Aorta (tissue), 5 donors: ENCODE measurements at regions not wholly inside any gene's neighbourhood (a gene's known extent, or its start where the extent isn't known, plus 50 kb on each side); places are given as distances from the start of the nearest gene placed in this dataset.

ENCODE experiments used
- ATAC-seq: fragments of 200-7000 bp; cut with Tn5 transposase; one replicate; pipeline ENCODE4 v1.9.1; 2022; ENCODE audit warnings: moderate library complexity; ENCODE audit not compliant: low FRiP score
- DNase-seq, 2 donors: peaks; one replicate each; pipeline ENCODE4 v3.0.0-alpha.2; 2020
- H3K27ac ChIP-seq, 2 donors: one replicate each; pipeline ENCODE4 v1.5.1; 2013; ENCODE audit warnings: low read length in 2 of 2, mild to moderate bottlenecking in 2 of 2, moderate library complexity in 2 of 2, control low read depth in 1 of 2, inconsistent platforms in 1 of 2, low read depth in 1 of 2
- H3K27me3 ChIP-seq, 2 donors: one replicate each; pipeline ENCODE4 v1.6.1; 2013; ENCODE audit warnings: control low read depth in 1 of 2, low read length in 1 of 2, mild to moderate bottlenecking in 1 of 2, moderate library complexity in 1 of 2; ENCODE audit not compliant: insufficient read depth in 2 of 2, control insufficient read depth in 1 of 2
- H3K36me3 ChIP-seq, 2 donors: one replicate each; pipeline ENCODE4 v1.6.1; 2013; ENCODE audit warnings: control low read depth in 1 of 2, low read length in 1 of 2, mild to moderate bottlenecking in 1 of 2; ENCODE audit not compliant: insufficient read depth in 2 of 2, control insufficient read depth in 1 of 2
- H3K4me1 ChIP-seq, 2 donors: one replicate each; pipeline ENCODE4 v1.6.1; 2013; ENCODE audit warnings: low read length in 2 of 2, control low read depth in 1 of 2, mild to moderate bottlenecking in 1 of 2, moderate library complexity in 1 of 2; ENCODE audit not compliant: insufficient read depth in 2 of 2, control insufficient read depth in 1 of 2
- H3K4me3 ChIP-seq, 2 donors: one replicate each; pipeline ENCODE4 v1.5.1; 2013; ENCODE audit warnings: low read length in 2 of 2, control low read depth in 1 of 2, mild to moderate bottlenecking in 1 of 2
- H3K9me3 ChIP-seq: one replicate; pipeline ENCODE4 v1.6.1; 2013; ENCODE audit warnings: mild to moderate bottlenecking, low read length; ENCODE audit not compliant: control insufficient read depth
- WGBS, 2 donors: extraction: QIAGEN DNeasy Blood & Tissue Kit; methylation state at CpG; one replicate each; pipeline ENCODE4 v1.1.7; 2013; 5-methylcytosine and 5-hydroxymethylcytosine counted together
- intact Hi-C, 2 donors: fragments of 100-400 bp; cut with DNase I; formaldehyde crosslinking; loops; one replicate each; pipeline versions ENCODE4 v1.14.2 to v1.15.0; 2022
- donor health status: healthy with polysubstance abuse.
- donor health status: Bipolar disorder and iron deficiency.
- donor health status: DM: no; HTN: no; CAD: no.
- donor health status: DM: no; HTN: no; CAD: no.
- donor health status: DM: yes; HTN: yes; CAD: no.

GRCh38 chr13:83216479-83217245 is 665.6 kb downstream of the SLITRK1 start:
- intact Hi-C loops = loop anchor here in 1 of 2 donors (10.0 kb wide), 1 partner anchor 142 kb away; no protein-coding TSS in a partner anchor
- H3K27me3 ChIP-seq = no peaks in the 10 kb centered on the region
- H3K4me3 ChIP-seq = no peak overlapping the region
- ATAC-seq (no peak), DNase-seq (no peak)
- WGBS, 2 donors = 88 to 96% methylated on average over 1 of the region's 1 CpG
- no peak overlapping the region for H3K27ac ChIP-seq
- no peaks in the 10 kb centered on the region for H3K36me3 ChIP-seq
- H3K4me1 ChIP-seq = no peaks in the 10 kb centered on the region
- H3K9me3 ChIP-seq = no peaks in the 10 kb centered on the region

GRCh38 chr13:83215627-83216026 is 666.6 kb downstream of the SLITRK1 start:
- WGBS, 2 donors = 92 to 95% methylated on average over 1 of the region's 1 CpG
- H3K9me3 ChIP-seq = no peaks in the 10 kb centered on the region
- H3K27ac ChIP-seq = no peak overlapping the region
- H3K27me3 ChIP-seq = no peaks in the 10 kb centered on the region
- no peak for ATAC-seq
- H3K4me1 ChIP-seq = no peaks in the 10 kb centered on the region
- intact Hi-C loops = loop anchor here in 1 of 2 donors (10.0 kb wide), 1 partner anchor 141 kb away; no protein-coding TSS in a partner anchor
- no peaks in the 10 kb centered on the region for H3K36me3 ChIP-seq
- no peak overlapping the region for H3K4me3 ChIP-seq
- no peak for DNase-seq

GRCh38 chr13:83214452-83214851 is 667.8 kb downstream of the SLITRK1 start:
- Histone ChIP-seq H3K4me1 (no peaks in the 10 kb centered on the region), H3K27me3 (no peaks in the 10 kb centered on the region), H3K36me3 (no peaks in the 10 kb centered on the region), H3K27ac (no peak overlapping the region), H3K4me3 (no peak overlapping the region), H3K9me3 (peaks cover 1% of the 10 kb centered on the region)
- ATAC-seq (no peak), DNase-seq (no peak)
- WGBS, 2 donors = 11 to 13% methylated on average over 1 of the region's 1 CpG
- intact Hi-C loops = loop anchor here in 1 of 2 donors (10.0 kb wide), 1 partner anchor 140 kb away; no protein-coding TSS in a partner anchor

GRCh38 chr13:83211301-83211700 is 671.0 kb downstream of the SLITRK1 start:
- intact Hi-C loops = loop anchor here in 1 of 2 donors (10.0 kb wide), 1 partner anchor 136 kb away; no protein-coding TSS in a partner anchor
- DNase-seq (no peak), ATAC-seq (no peak)
- H3K27ac ChIP-seq = no peak overlapping the region
- WGBS, 2 donors = 53 to 72% methylated on average over 1 of the region's 1 CpG
- peaks cover 1% of the 10 kb centered on the region for H3K9me3 ChIP-seq
- no peaks in the 10 kb centered on the region for H3K4me1 ChIP-seq
- no peak overlapping the region for H3K4me3 ChIP-seq
- no peaks in the 10 kb centered on the region for H3K27me3 ChIP-seq
- no peaks in the 10 kb centered on the region for H3K36me3 ChIP-seq

- intact Hi-C loops = no loop called here
Measured at GRCh38 chr13:83204886-83205285, 677.4 kb downstream of the SLITRK1 start.

GRCh38 chr13:83201506-83201905 is 680.8 kb downstream of the SLITRK1 start:
- H3K27ac ChIP-seq = no peak overlapping the region
- DNase-seq = no peak
- 79 to 81% methylated on average over 3 of the region's 3 CpGs for WGBS, 2 donors
- H3K9me3 ChIP-seq = no peaks in the 10 kb centered on the region
- ATAC-seq = no peak
- no peaks in the 10 kb centered on the region for H3K36me3 ChIP-seq
- H3K27me3 ChIP-seq = no peaks in the 10 kb centered on the region
- intact Hi-C loops = no loop called here
- no peaks in the 10 kb centered on the region for H3K4me1 ChIP-seq
- no peak overlapping the region for H3K4me3 ChIP-seq

More at GRCh38 chr13:83204886-83205285, 677.4 kb downstream of the SLITRK1 start:
- Histone ChIP-seq H3K27ac (no peak overlapping the region), H3K27me3 (no peaks in the 10 kb centered on the region), H3K36me3 (no peaks in the 10 kb centered on the region), H3K9me3 (no peaks in the 10 kb centered on the region), H3K4me1 (no peaks in the 10 kb centered on the region), H3K4me3 (no peak overlapping the region)
- DNase-seq = no peak
- 94 to 96% methylated on average over 3 of the region's 3 CpGs for WGBS, 2 donors
- no peak for ATAC-seq

- intact Hi-C loops = no loop called here
- Histone ChIP-seq H3K27ac (no peak overlapping the region), H3K4me3 (no peak overlapping the region), H3K9me3 (no peaks in the 10 kb centered on the region), H3K36me3 (no peaks in the 10 kb centered on the region), H3K27me3 (no peaks in the 10 kb centered on the region), H3K4me1 (no peaks in the 10 kb centered on the region)
- 88 to 90% methylated on average over 3 of the region's 3 CpGs for WGBS, 2 donors
- no peak for DNase-seq
- ATAC-seq = no peak
Measured at GRCh38 chr13:83197316-83197715, 685.0 kb downstream of the SLITRK1 start.

GRCh38 chr13:83190020-83190419 is 692.3 kb downstream of the SLITRK1 start:
- H3K36me3 ChIP-seq = no peaks in the 10 kb centered on the region
- no peaks in the 10 kb centered on the region for H3K4me1 ChIP-seq
- 93% methylated on average over 3 of the region's 3 CpGs for WGBS, 2 donors
- ATAC-seq (no peak), DNase-seq (no peak)
- H3K27ac ChIP-seq = no peak overlapping the region
- H3K4me3 ChIP-seq = no peak overlapping the region
- H3K9me3 ChIP-seq = no peaks in the 10 kb centered on the region
- intact Hi-C loops = no loop called here
- H3K27me3 ChIP-seq = no peaks in the 10 kb centered on the region

- H3K9me3 ChIP-seq = no peaks in the 10 kb centered on the region
- no peaks in the 10 kb centered on the region for H3K4me1 ChIP-seq
- 59 to 62% methylated on average over 2 of the region's 2 CpGs for WGBS, 2 donors
- DNase-seq = no peak
- H3K4me3 ChIP-seq = no peak overlapping the region
- H3K27me3 ChIP-seq = no peaks in the 10 kb centered on the region
- H3K27ac ChIP-seq = no peak overlapping the region
- H3K36me3 ChIP-seq = no peaks in the 10 kb centered on the region
- no peak for ATAC-seq
- intact Hi-C loops = no loop called here
Measured at GRCh38 chr13:83184819-83185218, 697.5 kb downstream of the SLITRK1 start.
